HG02970 (cell line): ENCODE measurements at regions not wholly inside any gene's neighbourhood (a gene's known extent, or its start where the extent isn't known, plus 50 kb on each side); places are given as distances from the start of the nearest gene placed in this dataset.
"Not testable (repeated sequence)": the region's sequence is repeated elsewhere in the genome, so short reads cannot be mapped to it uniquely, and the experiment has no call there.

ENCODE experiments used
- ATAC-seq: cut with Tn5 transposase; IDR thresholded peaks from one replicate; pipeline ENCODE4 v1.9.1; 2021; ENCODE audit warnings: mild to moderate bottlenecking, moderate library complexity, moderate number of reproducible peaks; ENCODE audit not compliant: unreplicated experiment, low FRiP score

DNA sequence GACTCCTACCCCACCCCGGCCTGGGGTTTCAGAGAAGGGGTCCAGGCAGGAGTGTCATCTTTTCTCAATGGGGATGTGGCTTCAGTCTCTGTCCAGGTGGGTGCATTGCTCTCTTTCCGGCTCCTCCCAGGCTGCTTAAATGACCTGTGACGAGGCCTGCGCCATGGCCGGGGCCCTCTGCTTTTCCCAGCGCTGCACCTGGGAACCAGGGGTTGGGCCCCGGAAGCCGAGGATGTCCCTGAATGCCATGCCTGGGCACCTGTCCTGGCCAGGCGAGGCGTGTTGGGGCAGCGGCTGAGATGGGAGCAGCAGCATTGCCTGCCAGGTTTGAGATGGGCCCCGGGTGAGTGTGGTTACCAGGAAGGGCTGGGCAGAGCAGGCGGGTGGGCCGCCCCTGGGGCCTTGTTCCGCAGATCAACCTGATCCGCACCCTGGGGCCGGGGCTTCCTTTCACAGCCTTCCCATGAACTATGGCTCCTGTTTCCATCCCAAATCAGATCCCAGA lies 147.4 kb downstream of the SEC14L1 start:
- no peak for ATAC-seq

DNA sequence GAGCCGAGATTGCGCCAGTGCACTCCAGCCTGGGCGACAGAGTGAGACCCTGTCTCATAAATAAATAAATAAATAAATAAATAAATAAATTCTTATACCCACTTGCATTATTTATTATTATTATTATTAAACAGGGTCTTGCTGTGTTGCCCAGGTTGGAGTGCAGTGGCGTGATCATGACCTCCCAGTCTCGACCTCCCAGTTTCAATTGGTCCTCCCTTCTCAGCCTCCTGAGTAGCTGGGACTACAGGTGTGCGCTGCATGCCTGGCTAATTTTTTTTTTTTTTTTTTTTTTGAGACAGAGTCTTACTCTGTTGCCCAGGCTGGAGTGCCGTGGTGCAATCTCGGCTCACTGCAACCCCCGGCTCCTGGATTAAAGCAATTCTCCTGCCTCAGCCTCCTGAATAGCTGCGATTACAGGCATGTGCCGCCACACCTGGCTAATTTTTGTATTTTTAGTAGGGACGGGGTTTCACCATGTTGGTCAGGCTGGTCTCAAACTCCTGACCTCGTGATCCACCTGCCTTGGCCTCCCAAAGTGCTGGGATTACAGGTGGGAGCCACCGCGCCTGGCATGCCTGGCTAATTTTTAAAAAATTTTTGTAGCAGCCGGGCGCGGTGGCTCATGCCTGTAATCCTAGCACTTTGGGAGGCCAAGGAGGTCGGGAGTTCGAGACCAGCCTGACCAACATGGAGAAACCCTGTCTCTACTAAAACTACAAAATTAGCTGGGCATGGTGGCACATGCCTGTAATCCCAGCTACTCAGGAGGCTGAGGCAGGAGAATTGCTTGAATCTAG lies 150.2 kb downstream of the SEC14L1 start:
- ATAC-seq, result not testable (repeated sequence)

DNA sequence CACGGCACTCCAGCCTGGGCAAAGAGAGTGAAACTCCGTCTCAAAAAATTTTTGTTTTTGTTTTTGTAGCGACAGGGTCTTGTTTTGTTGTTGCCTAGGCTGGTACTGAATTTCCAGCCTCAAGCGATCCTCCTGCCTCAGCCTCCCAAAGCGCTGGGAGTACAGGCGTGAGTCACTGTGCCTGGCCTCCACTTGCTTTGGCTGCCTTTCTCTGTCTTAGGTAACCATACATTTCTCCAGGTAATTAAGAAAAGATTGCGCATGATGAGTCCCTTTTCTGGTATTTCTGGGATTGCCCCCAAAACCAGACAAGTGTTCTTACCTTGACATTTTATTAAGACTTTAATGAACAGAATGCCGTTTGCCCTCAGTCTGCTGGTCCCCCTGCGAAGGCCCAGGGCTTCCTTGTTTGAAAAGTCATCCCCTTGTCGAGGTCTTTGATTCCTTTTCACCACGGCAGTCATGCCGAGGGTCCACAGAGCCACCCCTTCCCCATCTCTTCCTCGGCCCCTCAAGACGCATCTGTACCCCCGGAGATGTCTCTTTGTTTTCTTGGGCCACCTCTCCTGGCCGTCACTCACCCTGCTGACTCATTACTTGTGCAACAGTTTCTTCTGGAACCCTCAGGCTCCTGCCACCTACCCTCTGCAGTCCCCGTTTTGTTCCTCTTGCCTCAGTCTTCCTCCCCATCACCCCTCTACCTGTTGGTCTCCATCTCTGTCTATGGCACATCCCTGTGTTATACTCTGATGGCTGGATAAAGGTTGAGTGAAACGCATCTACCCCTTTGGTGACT lies 151.0 kb downstream of the SEC14L1 start:
- no peak for ATAC-seq

DNA sequence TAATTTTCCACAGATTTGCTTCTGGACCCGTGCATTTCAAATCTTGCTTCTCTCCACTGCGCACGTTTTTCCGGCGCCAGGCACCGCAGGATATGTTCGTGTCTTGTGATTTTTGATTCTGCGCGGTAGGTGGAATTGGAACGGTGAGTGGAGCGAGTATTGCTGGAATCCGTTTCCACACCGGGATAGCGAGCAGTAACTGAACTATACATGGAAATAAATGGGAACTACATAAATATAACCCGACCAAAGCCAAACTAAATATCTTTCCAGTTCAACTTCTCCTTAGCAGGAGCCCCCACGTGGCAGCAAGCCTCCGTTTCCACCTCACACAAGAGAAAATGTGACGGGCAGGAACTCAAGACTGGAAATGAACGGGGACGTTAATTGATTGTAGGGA lies 154.0 kb downstream of the SEC14L1 start:
- ATAC-seq, result no peak

DNA sequence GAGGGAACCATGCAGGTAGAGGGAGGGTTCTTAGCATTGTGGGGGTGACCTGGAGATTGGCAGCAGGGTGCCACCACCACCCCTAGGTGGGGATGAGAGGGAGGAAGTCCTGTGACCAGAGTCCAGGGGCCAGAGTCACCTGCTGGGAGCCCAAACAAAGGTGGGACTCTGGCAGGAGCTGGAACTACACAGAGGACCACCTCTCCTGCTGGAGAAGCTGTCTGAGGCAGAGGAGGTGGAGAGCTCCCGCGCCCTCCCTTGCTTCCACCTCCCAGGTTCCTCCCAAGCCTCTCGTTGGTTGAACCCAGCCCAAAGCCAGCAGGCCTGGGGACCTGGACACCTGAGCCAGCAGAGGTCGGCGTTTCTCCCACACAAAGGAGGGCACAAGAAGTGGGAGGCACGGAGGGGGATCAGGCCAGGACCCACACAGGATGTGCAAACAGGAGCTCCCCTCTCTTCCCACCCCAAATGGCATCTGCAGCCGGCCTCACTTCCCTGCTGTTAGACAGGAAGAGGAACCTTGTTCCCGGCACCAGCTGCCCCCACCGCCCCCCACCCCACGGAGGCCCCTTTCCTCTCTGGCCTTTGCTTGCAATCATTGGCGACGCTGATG lies 154.6 kb downstream of the SEC14L1 start:
- ATAC-seq, result no peak

DNA sequence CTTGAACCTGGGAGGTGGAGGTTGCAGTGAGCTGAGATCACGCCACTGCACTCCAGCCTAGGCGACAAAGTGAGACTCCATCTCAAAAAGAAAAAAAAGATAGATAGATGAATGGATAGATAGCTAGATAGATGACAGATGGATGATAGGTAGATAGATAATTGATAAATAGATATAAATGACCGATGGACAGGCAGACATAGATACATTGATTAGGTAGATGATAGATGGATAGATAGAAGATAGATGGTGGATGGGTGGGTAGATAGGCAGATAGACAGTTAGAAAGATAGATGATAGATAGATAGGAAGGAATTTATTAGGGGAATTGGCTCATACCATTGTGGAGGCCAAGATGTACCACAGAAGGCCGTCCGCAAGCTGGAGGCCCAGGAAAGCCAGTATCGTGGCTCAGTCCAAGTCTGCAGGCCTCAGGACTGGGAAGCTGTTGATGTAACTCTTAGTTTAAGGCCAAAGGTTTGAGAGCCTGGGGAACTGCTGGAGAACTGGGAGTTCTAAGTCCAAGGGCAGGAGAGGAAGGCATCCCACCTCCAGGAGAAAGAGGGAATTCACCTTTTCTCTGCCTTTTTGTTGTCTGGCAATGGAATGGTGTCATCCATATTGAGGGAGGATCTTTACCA lies 156.1 kb downstream of the SEC14L1 start:
- ATAC-seq, result no peak

DNA sequence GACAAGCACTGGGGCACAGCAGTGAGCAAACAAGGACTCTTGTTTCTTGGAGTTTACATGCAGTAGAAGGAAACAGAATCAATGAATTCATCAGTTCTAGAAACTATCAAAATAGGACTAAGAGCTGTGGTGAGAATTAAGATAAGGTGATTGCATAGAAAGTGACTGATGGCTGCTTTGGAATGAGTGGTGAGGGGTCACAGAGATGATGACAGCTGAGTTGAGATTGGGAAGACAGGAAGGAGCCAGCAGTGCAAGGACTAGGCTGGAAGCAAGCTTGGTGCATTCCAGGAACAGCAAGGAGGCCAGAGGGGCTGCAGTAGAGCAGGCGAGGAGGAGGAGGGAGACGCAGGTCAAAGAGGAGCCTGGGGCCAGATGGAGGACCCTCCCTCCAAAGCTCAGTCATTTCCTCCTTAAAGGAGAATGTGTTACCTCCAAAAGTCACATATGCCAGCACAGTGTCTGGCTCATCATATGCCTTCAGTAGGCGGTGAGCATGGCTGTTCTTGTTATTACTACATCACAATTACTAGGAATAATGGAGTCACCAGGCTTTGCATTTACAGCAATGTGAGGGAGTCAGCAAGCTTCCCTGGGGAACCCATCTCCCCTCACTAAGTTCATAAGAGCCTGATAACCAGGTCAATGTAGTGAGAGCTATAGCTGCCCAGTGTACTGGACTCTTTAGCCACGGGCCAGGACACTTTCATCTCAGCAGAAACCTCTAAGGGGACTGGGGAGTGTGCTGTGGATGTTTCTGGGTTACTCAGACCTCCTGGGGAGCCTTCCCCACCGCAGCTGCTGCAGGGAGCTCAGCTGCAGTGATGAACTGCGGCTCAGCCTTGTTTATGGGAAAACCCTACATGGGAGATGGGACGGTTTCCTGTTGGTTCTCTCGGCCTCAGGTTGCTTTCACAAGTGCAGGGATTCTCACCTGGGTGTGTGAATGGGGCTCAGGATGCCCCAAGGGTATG lies 157.2 kb downstream of the SEC14L1 start:
- ATAC-seq, result no peak

DNA sequence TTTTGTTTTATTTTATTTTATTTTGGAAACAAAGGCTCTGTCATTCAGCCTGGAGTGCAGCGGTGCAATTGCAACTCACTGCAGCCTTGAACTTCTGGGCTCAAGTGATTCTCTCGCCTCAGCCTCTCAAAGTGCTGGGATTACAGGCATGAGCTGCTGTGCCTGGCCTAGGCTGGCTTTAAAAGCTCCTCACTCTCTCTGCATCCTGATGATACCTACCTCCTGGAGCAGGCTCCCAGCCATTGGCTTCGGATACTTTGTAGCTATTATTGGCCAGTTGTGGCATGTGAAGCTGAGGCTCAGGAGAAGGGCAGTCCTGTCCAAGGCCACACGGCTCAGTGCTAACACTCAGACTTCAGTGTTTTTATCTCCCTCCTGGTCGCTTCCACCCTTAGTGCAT lies 158.0 kb downstream of the SEC14L1 start:
- no peak for ATAC-seq

DNA sequence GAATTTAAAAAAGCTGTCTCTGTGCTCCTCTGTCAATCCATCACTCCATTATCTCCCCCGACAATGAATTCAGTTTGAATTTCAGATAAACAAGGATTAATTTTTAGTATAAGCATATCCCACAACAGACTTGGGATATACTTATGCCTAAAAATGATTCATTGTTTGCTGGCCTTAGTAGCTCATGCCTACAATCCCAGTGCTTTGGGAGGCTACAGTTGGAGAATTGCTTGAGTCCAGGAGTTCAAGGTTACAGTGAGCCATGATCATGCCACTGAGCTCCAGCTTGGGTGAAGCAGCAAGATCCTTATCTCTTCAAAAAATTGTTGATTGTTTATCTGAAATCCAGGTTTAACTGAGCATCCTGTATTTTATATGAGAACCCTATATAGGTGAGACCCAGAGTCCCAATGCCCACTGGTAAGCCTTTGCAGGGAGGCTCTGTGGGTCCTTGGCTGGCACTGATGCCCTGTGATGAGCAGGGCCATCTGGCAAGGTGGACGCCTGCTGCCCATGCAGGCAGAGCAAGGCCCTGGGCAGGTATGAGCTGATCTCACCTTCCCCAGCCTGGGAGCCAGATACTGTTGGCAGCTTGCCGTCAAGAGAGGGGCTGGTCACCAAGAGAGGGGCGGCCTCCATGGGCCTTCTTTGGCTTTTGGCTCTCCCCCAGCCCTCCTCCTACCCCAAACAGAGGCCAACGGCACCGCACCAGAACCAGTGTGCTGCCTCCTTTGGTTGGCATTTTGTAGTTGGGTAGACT lies 158.7 kb downstream of the SEC14L1 start:
- ATAC-seq, result no peak

DNA sequence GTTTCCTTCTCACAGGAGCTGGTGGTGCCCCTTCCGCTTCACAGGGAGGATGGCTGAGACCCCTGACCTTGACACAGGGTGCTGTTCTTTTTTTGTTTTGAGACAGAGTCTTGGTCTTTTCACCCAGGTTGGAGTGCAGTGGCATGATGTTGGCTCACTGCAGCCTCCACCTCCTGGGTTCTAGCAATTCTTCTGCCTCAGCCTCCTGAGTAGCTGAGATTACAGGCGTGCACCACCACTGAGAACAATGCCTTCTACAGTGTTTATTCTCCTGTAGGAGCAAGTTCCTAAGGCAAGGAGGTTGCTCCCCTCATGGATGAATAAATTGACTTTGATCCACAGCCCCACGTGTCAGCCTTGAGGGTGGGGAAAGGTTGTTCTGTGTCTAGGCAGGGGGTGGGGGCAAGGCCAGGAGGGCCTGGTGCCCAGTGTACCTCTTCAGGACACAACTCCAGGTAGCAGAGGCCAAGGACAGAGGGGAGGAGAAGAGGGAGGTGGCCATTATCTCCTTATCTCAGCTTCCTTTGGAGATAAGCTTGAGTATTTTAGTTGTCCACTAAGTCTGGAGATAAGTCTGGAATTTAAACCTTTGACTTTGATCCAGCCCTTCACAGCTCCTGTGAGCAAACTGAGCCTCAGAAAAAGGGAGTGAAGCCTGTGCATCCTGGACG lies 159.4 kb downstream of the SEC14L1 start:
- ATAC-seq, result no peak

DNA sequence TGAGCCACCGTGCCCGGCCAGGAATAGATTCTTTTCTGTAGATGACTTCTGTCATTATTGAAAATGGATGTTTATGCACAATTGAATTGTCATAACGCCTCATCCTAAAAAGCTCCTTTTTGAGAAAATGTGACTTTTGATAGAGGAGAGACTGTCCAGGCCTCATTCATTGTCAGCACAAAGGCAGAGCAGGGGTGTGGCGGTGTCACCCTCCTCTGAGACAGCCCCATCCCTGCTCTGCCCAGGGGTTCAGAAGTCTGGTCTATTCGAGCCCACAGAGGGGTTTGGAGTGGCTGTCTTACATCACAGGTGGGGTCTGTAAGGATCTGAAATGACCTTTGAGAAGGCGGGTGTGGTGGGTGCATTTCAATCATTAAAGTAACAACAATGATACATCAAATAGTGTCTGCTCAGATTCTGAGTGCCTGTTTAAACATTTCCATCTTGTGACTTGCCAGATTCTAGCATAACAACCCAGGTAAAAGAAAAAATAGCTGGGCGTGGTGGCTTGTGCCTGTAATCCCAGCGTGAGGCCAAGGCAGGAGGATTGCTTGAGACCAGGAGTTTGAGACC lies 161.0 kb downstream of the SEC14L1 start:
- no peak for ATAC-seq

DNA sequence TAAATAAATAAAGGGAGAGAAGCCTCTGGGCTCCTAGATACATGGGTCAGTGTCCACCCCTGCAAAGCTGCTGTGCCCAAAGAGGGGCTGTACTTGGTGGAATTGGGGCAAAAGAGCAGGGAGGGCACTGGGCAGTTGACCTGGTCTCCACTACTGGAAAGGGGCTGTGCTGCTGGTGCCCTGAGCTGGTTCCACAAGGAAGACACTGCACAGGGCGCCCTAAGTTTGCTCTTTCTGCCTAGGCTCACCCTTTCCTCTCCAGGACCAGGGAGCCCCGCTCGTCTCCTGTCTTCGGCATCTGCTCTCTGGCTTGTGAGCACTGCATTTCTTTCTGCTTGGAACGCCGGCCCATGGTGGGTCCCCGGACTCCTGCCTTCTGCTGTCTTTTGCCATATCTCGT lies 161.9 kb downstream of the SEC14L1 start:
- ATAC-seq, result no peak

DNA sequence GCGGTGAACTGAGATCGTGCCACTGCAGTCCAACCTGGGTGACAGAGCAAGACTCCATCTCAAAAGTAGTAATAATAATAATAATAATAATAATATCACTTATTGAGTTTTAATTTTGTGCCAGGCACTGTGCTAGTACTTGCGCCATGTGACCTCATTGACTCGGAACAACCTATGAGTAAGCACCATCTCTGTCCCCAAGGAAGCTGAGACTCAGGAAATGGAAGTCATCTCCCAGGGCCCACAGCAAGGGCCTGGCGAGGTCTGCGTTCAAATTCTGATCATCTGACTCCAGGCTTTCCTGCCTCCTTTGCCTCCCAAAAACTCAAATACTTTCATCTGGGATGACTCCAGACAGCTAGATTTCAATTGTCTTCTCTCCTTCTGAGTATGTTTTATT lies 162.9 kb downstream of the SEC14L1 start:
- ATAC-seq, result no peak

DNA sequence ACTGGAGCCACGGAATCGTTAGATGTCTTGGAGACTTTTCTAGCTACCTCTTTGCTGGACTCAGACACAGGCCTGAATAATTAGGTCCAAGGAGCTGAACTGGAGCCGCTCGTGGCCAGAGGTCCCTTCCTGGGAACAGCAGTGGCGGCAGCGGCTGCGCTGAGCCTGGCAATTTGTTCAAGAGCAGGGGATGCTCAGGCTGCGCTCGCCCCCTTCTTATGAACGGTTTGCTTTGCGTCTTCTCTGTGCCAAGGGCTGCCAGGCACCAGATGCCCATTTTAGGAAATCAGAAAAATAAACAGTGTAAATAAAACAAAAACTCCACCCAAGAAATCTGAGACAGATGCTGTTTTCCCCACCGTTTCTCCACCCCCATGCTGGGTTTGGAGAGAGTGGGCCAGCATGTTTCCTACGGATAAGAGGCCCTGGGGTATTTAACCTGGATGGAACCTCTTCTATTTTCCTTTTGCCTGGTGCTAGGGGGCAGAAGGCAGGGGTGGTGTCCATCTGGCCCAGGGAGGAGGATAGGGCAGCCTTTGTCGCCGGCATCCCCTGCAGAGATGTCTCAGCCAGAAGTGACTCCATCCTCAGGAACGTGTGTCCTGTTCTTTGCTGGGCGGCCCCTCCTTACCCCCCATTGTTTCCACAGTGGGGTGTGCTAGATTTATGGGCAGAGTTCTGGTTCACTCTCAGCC lies 163.4 kb downstream of the SEC14L1 start:
- no peak for ATAC-seq

DNA sequence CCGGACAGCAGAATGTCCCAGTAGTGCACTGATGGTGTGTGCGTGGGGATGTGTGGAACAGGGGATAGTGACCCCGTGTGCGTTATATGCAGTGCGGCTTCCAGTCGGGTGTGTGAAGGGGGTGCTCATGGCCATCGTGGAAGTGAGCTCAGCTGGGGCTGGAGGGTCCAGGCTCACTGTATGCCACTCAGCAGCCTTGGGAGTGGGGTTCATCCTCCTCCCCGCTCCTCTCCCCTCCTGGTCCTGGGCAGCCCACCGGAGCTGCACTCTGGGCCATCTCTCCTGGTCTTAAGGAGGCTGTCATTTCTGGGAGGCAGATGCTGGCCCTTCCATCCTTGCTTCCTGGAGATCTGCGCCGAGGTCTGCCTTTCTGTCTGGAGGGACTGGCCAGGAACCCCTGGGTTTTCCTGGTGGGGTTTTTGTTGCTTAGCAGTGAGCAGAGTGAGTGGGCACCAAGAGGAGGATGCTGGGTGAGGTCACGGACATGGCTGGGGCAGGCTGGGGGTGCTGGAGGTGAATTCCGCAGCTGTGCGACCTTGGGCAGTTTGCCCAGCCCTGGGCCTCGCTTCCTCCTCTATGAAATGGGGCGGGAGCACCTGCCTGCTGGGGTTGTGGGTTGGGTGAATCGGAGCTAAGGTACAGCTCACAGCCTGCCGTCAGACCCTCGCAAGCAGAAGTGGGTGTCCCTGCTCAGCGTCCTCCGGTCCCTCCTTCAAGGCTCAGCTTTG lies 164.1 kb downstream of the SEC14L1 start:
- ATAC-seq, result no peak

DNA sequence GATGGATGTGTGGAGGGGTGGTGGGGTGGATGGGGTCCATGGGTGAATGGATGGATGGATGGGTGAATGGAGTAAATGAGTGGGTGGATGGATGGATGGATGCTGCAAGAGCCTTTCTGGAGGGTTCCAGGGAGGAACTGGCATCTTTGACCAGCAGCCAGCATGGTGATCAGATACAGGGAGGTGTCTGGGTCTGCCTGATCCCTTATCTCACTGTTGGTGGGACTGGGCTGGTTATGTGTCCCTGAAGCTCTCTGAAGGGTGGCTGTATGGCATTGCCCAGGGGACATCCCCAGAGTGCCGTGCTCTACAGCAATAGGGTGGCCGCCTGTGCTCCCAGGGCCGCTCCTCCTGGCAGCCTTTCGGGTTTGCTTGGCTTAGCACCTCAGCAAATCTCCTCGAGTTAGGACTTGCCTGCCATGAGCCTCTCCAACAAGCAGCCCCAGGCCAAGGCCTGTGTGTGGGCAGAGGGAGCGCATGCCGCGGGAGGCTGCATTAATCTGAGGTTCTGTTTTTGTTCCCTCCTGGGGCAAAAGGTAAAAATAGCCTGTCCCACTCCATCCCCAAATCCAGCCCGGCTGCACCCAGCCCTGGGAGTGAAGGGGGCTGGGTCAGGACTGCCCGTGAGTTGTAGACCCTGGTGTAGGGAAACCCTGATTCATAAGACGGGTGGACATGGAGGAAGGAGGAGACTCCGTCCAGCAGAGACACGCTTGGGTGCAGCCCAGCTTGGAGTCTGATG lies 165.4 kb downstream of the SEC14L1 start:
- ATAC-seq, result no peak
